Transverse colon (tissue), 4 donors: ENCODE measurements at regions not wholly inside any gene's neighbourhood (a gene's known extent, or its start where the extent isn't known, plus 50 kb on each side); places are given as distances from the start of the nearest gene placed in this dataset.

Experiments
- POLR2AphosphoS5 ChIP-seq, 3 donors: sonication (generic); formaldehyde crosslinking; IDR thresholded peaks; one replicate each; pipeline ENCODE4 v1.6.1; 2016; ENCODE audit warnings: antibody characterized with exemption in 3 of 3
- TF ChIP-seq, protein P1 (sequence below), 5 experiments: fragments of 200-600 bp in 3 of 5; fragments of 450-650 bp in 2 of 5; sonication (generic) in 3 of 5; IDR thresholded peaks; 1 replicate in 2 of 5; 2 replicates in 3 of 5; pipeline ENCODE4 v1.5.1; 2016 to 2017; ENCODE audit warnings: antibody characterized with exemption in 5 of 5, inconsistent platforms in 3 of 5, mild to moderate bottlenecking in 2 of 5, moderate library complexity in 1 of 5

DNA sequence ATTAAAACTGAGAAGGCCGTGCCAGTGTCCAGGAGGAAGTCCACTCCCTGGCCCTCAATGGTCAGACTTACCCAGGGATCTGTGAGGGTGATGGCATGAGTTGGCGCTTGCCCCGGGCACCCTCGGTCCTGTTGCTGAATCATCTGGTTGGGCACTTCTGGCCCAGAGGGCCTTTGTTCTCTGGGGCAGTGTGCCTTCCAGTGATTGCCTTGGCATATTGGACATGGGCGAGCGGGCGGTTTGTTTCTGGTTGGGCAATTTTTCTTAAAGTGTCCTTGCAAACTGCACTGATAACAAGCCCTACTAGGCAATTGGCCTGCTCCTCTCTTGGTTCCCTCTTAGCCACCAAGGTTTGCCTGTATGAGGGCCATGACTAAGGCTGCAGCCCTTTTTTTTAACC, 69.5 kb upstream of the ZDHHC17 start:
- TF ChIP-seq, protein P1, sequence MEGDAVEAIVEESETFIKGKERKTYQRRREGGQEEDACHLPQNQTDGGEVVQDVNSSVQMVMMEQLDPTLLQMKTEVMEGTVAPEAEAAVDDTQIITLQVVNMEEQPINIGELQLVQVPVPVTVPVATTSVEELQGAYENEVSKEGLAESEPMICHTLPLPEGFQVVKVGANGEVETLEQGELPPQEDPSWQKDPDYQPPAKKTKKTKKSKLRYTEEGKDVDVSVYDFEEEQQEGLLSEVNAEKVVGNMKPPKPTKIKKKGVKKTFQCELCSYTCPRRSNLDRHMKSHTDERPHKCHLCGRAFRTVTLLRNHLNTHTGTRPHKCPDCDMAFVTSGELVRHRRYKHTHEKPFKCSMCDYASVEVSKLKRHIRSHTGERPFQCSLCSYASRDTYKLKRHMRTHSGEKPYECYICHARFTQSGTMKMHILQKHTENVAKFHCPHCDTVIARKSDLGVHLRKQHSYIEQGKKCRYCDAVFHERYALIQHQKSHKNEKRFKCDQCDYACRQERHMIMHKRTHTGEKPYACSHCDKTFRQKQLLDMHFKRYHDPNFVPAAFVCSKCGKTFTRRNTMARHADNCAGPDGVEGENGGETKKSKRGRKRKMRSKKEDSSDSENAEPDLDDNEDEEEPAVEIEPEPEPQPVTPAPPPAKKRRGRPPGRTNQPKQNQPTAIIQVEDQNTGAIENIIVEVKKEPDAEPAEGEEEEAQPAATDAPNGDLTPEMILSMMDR (IDR thresholded peaks at IDR 0.05): no peak
- TF ChIP-seq POLR2AphosphoS5 (IDR thresholded peaks at IDR 0.05): no peak
